ENCODE measurements at regions not wholly inside any gene's neighbourhood (a gene's known extent, or its start where the extent isn't known, plus 50 kb on each side); places are given as distances from the start of the nearest gene placed in this dataset.

GRCh38 chr12:115833704-115834103, 443.8 kb downstream of the MED13L start:
- Histone ChIP-seq H3K4me3 (replicated peaks in 1 of 3; ENCODE audit: insufficient read depth in 1 of 3, low read depth in 1 of 3, low read length in 3 of 3) (no peak overlapping the region), H3K9me1 (replicated peaks; ENCODE audit: control insufficient read depth, extremely low read depth, insufficient read depth, low read length) (no peaks in the 10 kb centered on the region), H3K9me3 (replicated peaks; ENCODE audit: control insufficient read depth, insufficient read depth, low read length) (no peaks in the 10 kb centered on the region), H2AFZ (ENCODE audit: low read depth, low read length) (no peak overlapping the region), H3K27me3 (ENCODE audit: control insufficient read depth in 2 of 2, insufficient read depth in 2 of 2, low read length in 2 of 2) (no peaks in the 10 kb centered on the region), H4K20me1 (replicated peaks; ENCODE audit: control insufficient read depth, extremely low read depth, insufficient read depth, low read length) (no peaks in the 10 kb centered on the region), H3K36me3 (ENCODE audit: control insufficient read depth in 2 of 2, extremely low read depth in 1 of 2, insufficient read depth in 2 of 2, low read length in 2 of 2) (no peaks in the 10 kb centered on the region), H3K79me2 (ENCODE audit: control insufficient read depth, insufficient read depth, low read length) (no peaks in the 10 kb centered on the region), H3K4me1 (ENCODE audit: control insufficient read depth, extremely low read depth, insufficient read depth, low read length) (no peaks in the 10 kb centered on the region), H3K9ac (replicated peaks; ENCODE audit: extremely low read depth, insufficient read depth, low read length) (no peak overlapping the region), H3K4me2 (ENCODE audit: insufficient read depth, low read length) (no peak overlapping the region), H3K27ac (ENCODE audit: insufficient read depth, low read depth, low read length) (no peak overlapping the region)
- ChIA-PET POLR2A (no interaction called here), CTCF (no interaction called here)
- dilution Hi-C loops (cut with MboI; ENCODE audit: extremely low pct_ligation_motif_present, low sequenced_read_pairs) (no loop called here), intact Hi-C loops (cut with micrococcal nuclease) (no loop called here)
- DNase-seq (ENCODE audit: low read depth, low spot score) (no peak), FAIRE-seq (no peak)
- TF ChIP-seq MYC (IDR thresholded peaks at IDR 0.05; ENCODE audit: low read depth, low read length) (no peak), POLR2A (IDR thresholded peaks at IDR 0.05; ENCODE audit: low read depth, low read length) (no peak), JUN (IDR thresholded peaks at IDR 0.05; ENCODE audit: borderline replicate concordance, insufficient read depth, insufficient read length, low read depth) (no peak), MAX (IDR thresholded peaks at IDR 0.05; ENCODE audit: insufficient read depth, insufficient read length) (no peak), CTCF (IDR thresholded peaks at IDR 0.05; ENCODE audit: extremely low read depth in 1 of 2, insufficient read depth in 1 of 2, low read depth in 1 of 2, low read length in 2 of 2) (no peak), FOS (IDR thresholded peaks at IDR 0.05; ENCODE audit: borderline replicate concordance, insufficient read depth, low read length) (no peak), EZH2 (IDR thresholded peaks at IDR 0.05; ENCODE audit: borderline replicate concordance, low read depth, low read length, severe bottlenecking) (no peak)
- BruUV-seq (replicated peaks): no TSS peak

GRCh38 chr12:115830633-115831032, 446.9 kb downstream of the MED13L start:
- no peaks in the 10 kb centered on the region for H3K79me2 ChIP-seq (ENCODE audit: control insufficient read depth, insufficient read depth, low read length)
- H4K20me1 ChIP-seq (replicated peaks; ENCODE audit: control insufficient read depth, extremely low read depth, insufficient read depth, low read length): no peaks in the 10 kb centered on the region
- intact Hi-C loops (cut with micrococcal nuclease): no loop called here
- H3K9me3 ChIP-seq (replicated peaks; ENCODE audit: control insufficient read depth, insufficient read depth, low read length): no peaks in the 10 kb centered on the region
- BruUV-seq (replicated peaks): no TSS peak
- no peak overlapping the region for H3K4me2 ChIP-seq (ENCODE audit: insufficient read depth, low read length)
- no peak for DNase-seq (ENCODE audit: low read depth, low spot score)
- H3K4me3 ChIP-seq (replicated peaks in 1 of 3; ENCODE audit: insufficient read depth in 1 of 3, low read depth in 1 of 3, low read length in 3 of 3): no peak overlapping the region
- CTCF ChIA-PET: no interaction called here
- H2AFZ ChIP-seq (ENCODE audit: low read depth, low read length): no peak overlapping the region
- no peak overlapping the region for H3K9ac ChIP-seq (replicated peaks; ENCODE audit: extremely low read depth, insufficient read depth, low read length)
- no peak for FAIRE-seq
- POLR2A ChIA-PET: no interaction called here
- dilution Hi-C loops (cut with MboI; ENCODE audit: extremely low pct_ligation_motif_present, low sequenced_read_pairs): no loop called here
- H3K9me1 ChIP-seq (replicated peaks; ENCODE audit: control insufficient read depth, extremely low read depth, insufficient read depth, low read length): no peaks in the 10 kb centered on the region
- H3K36me3 ChIP-seq (ENCODE audit: control insufficient read depth in 2 of 2, extremely low read depth in 1 of 2, insufficient read depth in 2 of 2, low read length in 2 of 2): no peaks in the 10 kb centered on the region
- no peaks in the 10 kb centered on the region for H3K4me1 ChIP-seq (ENCODE audit: control insufficient read depth, extremely low read depth, insufficient read depth, low read length)
- no peaks in the 10 kb centered on the region for H3K27me3 ChIP-seq (ENCODE audit: control insufficient read depth in 2 of 2, insufficient read depth in 2 of 2, low read length in 2 of 2)
- no peak overlapping the region for H3K27ac ChIP-seq (ENCODE audit: insufficient read depth, low read depth, low read length)
- TF ChIP-seq FOS (IDR thresholded peaks at IDR 0.05; ENCODE audit: borderline replicate concordance, insufficient read depth, low read length): no peak
- TF ChIP-seq GATA2 (IDR thresholded peaks at IDR 0.05; ENCODE audit: insufficient read depth, insufficient read length, low read depth, low read length): no peak
- no peak for TF ChIP-seq MYC (IDR thresholded peaks at IDR 0.05; ENCODE audit: low read depth, low read length)
- TF ChIP-seq JUN (IDR thresholded peaks at IDR 0.05; ENCODE audit: borderline replicate concordance, insufficient read depth, insufficient read length, low read depth): no peak
- no peak for TF ChIP-seq POLR2A (IDR thresholded peaks at IDR 0.05; ENCODE audit: low read depth, low read length)
- TF ChIP-seq MAX (IDR thresholded peaks at IDR 0.05; ENCODE audit: insufficient read depth, insufficient read length): no peak
- no peak for TF ChIP-seq EZH2 (IDR thresholded peaks at IDR 0.05; ENCODE audit: borderline replicate concordance, low read depth, low read length, severe bottlenecking)
- no peak for TF ChIP-seq CTCF (IDR thresholded peaks at IDR 0.05; ENCODE audit: extremely low read depth in 1 of 2, insufficient read depth in 1 of 2, low read depth in 1 of 2, low read length in 2 of 2)
- no peak for TF ChIP-seq POLR2AphosphoS5 (IDR thresholded peaks at IDR 0.05; ENCODE audit: insufficient read depth, low read depth, low read length)

Data from endothelial cell of umbilical vein (primary cell).